ENCODE measurements at regions not wholly inside any gene's neighbourhood (a gene's known extent, or its start where the extent isn't known, plus 50 kb on each side); places are given as distances from the start of the nearest gene placed in this dataset.

DNA sequence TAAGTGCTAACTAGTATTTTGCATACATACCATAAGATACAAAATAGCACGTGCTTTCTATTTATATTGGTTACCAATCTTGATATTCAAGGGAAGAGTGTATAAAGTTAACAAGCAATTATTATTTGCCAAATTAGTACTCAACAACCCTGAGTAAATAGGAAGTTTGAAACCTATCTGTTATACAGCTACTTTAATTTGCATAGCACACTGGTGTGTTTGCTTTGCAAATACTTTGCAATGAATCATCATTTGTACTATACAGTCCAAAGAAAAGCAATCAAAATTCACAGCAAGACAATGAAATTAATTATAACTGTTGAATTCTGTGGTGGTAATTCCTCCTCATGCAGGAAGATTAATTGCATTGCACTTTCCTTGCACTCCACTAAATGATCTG is 469.1 kb downstream of the PRKD1 start:
- H3K4me1 Mint-ChIP-seq = no peaks in the 10 kb centered on the region
- no peak for DNase-seq
- ATAC-seq = no peak
- H3K4me3 Mint-ChIP-seq = no peak overlapping the region
- no peaks in the 10 kb centered on the region for H3K27me3 Mint-ChIP-seq
- peaks cover 1% of the 10 kb centered on the region for H3K9me3 Mint-ChIP-seq (ENCODE audit: low read depth)
- H3K36me3 Mint-ChIP-seq (ENCODE audit: low read depth) = no peaks in the 10 kb centered on the region
- ChIA-PET POLR2A (no interaction called here), CTCF (no interaction called here)
- H3K27ac Mint-ChIP-seq = no peak overlapping the region
- intact Hi-C loops (cut with DNase I, micrococcal nuclease) = no loop called here

DNA sequence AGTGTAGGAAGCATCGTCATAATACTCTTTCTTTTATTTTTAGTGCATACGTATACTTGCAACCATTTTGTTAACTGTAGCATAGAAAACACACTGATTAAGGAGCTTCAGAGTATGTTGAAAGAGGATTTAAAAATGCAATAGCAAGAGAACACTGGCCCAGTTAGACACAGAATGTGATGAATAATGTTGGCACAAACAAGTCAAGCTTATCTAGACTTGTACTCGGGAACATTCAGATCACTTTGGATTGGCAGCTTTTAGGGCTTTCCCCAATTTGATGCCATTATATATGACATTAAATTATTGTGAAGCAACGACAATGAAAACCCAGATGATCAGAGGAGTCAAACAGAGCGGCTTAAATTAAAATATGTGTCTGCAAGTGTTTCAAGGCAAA is 468.1 kb downstream of the PRKD1 start:
- POLR2A ChIA-PET = no interaction called here
- Mint-ChIP-seq H3K4me3 (no peak overlapping the region), H3K27ac (no peak overlapping the region), H3K27me3 (no peaks in the 10 kb centered on the region), H3K9me3 (ENCODE audit: low read depth) (peaks cover 1% of the 10 kb centered on the region), H3K36me3 (ENCODE audit: low read depth) (no peaks in the 10 kb centered on the region), H3K4me1 (no peaks in the 10 kb centered on the region)
- intact Hi-C loops (cut with DNase I, micrococcal nuclease) = no loop called here
- CTCF ChIA-PET = interaction anchor here (0.5 kb wide), 1 partner anchor 755 kb away, joined by 4 read pairs; no protein-coding TSS in a partner anchor
- no peak for ATAC-seq
- DNase-seq = no peak

DNA sequence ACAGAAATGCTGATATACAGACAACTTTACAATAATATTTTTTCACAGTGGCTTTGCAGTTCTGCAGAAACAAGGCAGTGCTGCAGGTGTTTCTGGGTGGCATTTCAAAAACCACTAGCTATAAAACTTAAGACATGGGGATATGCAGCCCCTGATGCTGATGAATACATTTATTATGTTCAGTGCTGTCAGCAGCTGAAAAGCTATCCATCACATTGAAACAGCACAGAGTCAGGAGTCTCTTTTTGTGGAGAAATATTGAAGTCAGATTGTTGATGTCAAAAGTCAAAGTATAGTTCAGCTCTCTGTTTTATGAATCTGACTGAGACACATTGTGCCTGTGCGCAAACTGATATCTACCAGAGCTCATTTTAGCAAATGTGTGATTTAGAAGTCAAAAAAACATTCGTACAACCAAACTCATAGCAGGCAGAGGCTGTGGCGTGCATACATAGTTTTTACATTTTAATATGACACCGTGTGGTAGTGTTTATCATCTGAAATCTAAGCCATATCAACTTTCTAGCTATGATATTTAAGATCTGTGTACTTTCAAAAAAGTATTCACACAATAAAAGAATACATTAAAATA is 467.6 kb downstream of the PRKD1 start:
- peaks cover 1% of the 10 kb centered on the region for H3K9me3 Mint-ChIP-seq (ENCODE audit: low read depth)
- CTCF ChIA-PET = interaction anchor here (0.5 kb wide), 1 partner anchor 755 kb away, joined by 4 read pairs; no protein-coding TSS in a partner anchor
- H3K27ac Mint-ChIP-seq = no peak overlapping the region
- no peaks in the 10 kb centered on the region for H3K4me1 Mint-ChIP-seq
- no peak for DNase-seq
- H3K4me3 Mint-ChIP-seq = no peak overlapping the region
- H3K27me3 Mint-ChIP-seq = no peaks in the 10 kb centered on the region
- intact Hi-C loops (cut with DNase I, micrococcal nuclease) = no loop called here
- no peaks in the 10 kb centered on the region for H3K36me3 Mint-ChIP-seq (ENCODE audit: low read depth)
- ATAC-seq = no peak
- POLR2A ChIA-PET = no interaction called here

DNA sequence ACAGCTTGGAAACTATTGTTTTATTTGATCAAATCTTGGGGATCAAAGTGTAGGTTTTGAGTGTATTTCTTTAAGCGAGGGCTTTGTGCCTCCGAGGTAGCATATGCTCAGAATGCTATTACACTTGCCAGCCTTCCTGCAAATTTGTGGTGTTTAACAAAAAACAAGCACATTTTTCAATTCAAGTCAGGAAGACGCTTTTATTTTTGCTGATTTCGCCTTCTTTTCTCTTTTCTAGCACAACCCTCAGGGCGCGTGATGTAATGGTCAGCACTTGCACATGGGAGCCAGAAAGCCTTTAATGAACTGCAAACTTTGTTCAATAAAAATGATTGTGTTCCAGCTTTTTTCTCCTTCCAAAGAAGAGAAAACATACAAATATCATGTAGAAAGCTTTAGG is 466.5 kb downstream of the PRKD1 start:
- Mint-ChIP-seq H3K9me3 (ENCODE audit: low read depth) (peaks cover 1% of the 10 kb centered on the region), H3K36me3 (ENCODE audit: low read depth) (no peaks in the 10 kb centered on the region)
- CTCF ChIA-PET = no interaction called here

DNA sequence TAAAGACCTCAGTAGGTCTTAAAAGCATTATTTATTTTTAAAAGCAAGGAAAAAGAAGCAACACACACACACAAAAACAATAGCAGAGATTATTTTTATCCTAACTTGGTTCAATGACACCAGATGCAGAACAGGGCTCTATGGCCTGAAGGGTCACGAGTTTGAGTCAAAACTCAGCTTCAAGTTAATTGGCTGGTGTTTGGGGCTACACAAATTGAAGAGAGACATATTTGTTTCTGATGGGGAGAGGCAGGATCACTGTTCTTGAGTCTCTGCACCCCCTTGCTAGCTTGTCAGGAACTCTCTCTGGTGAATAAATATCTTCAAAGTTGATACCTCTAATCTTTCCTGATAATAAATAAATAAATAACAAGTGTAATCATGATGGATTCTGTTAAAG is 466.1 kb downstream of the PRKD1 start:
- no peak for ATAC-seq
- ChIA-PET POLR2A (no interaction called here), CTCF (no interaction called here)
- H3K36me3 Mint-ChIP-seq (ENCODE audit: low read depth) = no peaks in the 10 kb centered on the region
- no peak overlapping the region for H3K27ac Mint-ChIP-seq
- peaks cover 1% of the 10 kb centered on the region for H3K9me3 Mint-ChIP-seq (ENCODE audit: low read depth)
- no peaks in the 10 kb centered on the region for H3K4me1 Mint-ChIP-seq
- H3K27me3 Mint-ChIP-seq = no peaks in the 10 kb centered on the region
- H3K4me3 Mint-ChIP-seq = no peak overlapping the region
- no peak for DNase-seq
- intact Hi-C loops (cut with DNase I, micrococcal nuclease) = no loop called here

More for the DNA sequence above, 466.5 kb downstream of the PRKD1 start:
- Mint-ChIP-seq H3K27ac (no peak overlapping the region), H3K4me1 (no peaks in the 10 kb centered on the region), H3K27me3 (no peaks in the 10 kb centered on the region), H3K4me3 (no peak overlapping the region)
- intact Hi-C loops (cut with DNase I, micrococcal nuclease) = no loop called here
- ATAC-seq = no peak
- no peak for DNase-seq
- POLR2A ChIA-PET = no interaction called here

DNA sequence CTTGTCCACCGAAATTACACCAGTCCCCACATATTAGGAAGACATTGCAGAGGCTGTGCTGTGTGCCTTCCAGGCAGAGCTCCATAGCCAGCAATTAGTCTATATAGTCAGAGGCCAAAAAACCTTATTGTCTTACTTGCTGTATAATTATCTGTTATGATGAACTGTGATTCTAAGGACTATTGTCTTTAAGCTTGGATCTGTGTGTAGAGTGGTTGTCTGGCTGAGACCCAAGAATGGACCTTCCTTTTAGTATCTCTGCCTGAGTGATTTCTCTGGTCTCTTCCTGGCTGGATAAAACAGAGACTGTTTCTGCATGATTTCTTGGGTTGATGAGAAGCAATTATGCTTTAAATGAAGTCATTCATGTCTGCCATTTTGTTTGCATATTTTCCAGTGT is 465.3 kb downstream of the PRKD1 start:
- intact Hi-C loops (cut with DNase I, micrococcal nuclease) = no loop called here
- POLR2A ChIA-PET = no interaction called here
- Mint-ChIP-seq H3K27me3 (no peaks in the 10 kb centered on the region), H3K4me1 (no peaks in the 10 kb centered on the region), H3K27ac (no peak overlapping the region), H3K4me3 (no peak overlapping the region), H3K36me3 (ENCODE audit: low read depth) (no peaks in the 10 kb centered on the region), H3K9me3 (ENCODE audit: low read depth) (peaks cover 6% of the 10 kb centered on the region)
- CTCF ChIA-PET = no interaction called here
- DNase-seq (no peak), ATAC-seq (no peak)

DNA sequence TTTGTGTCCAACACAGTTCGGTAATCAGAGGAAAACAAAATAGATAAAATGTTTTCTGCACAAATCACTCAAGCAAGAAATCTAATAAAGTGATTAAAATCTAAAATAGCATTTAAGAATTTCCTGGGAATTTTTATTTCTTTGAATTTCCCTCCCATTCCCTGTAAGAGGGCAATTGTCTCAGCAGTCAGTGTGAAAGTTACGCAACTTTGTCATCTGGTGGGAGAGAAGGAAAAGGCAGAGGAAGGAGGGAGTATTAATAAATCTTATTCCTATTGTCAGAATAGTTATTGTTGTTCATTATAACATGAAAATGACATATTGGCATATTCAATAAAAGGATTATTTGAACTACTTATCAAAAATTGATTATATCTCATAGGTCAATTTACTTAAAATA is 464.9 kb downstream of the PRKD1 start:
- POLR2A ChIA-PET = no interaction called here
- Mint-ChIP-seq H3K4me3 (no peak overlapping the region), H3K27me3 (no peaks in the 10 kb centered on the region), H3K4me1 (no peaks in the 10 kb centered on the region), H3K27ac (no peak overlapping the region), H3K36me3 (ENCODE audit: low read depth) (no peaks in the 10 kb centered on the region), H3K9me3 (ENCODE audit: low read depth) (peaks cover 6% of the 10 kb centered on the region)
- intact Hi-C loops (cut with DNase I, micrococcal nuclease) = no loop called here
- ATAC-seq (no peak), DNase-seq (no peak)
- CTCF ChIA-PET = interaction anchor here (0.5 kb wide), 1 partner anchor 394 kb away, joined by 3 read pairs; no protein-coding TSS in a partner anchor

DNA sequence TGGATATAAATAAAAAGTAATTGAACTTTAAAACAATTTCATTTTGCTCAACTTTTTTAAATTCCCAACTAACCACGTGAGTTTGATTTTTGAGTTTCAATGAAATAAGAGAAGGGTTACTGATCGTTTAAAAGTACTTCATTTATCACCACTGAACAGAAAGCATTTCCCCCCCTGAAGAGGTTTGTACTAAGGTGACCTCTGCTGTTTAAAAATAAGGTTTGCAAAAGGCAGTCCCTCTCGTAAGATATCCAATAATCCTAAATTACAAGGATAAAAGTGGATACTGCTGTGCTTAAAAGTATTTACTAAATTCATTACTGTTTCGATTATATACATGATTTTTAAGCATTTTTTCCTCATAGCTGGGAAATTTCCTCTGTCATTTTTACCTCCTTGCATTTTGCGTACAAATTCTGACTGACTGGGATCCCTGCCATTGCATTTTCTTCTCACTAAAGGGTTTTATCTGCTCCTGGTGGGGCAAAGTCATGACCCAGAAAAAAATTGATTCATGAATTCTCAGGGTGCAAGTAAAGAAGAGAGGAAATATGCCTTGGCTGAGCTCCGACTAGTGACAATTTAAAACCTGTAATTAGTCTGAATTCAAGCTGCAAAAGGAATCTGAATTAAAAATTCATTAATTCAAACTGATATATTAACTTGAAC is 463.8 kb downstream of the PRKD1 start:
- intact Hi-C loops (cut with DNase I, micrococcal nuclease) = no loop called here
- Mint-ChIP-seq H3K27me3 (no peaks in the 10 kb centered on the region), H3K4me1 (no peaks in the 10 kb centered on the region), H3K36me3 (ENCODE audit: low read depth) (no peaks in the 10 kb centered on the region), H3K4me3 (no peak overlapping the region), H3K9me3 (ENCODE audit: low read depth) (peaks cover 6% of the 10 kb centered on the region), H3K27ac (no peak overlapping the region)
- DNase-seq (no peak), ATAC-seq (no peak)
- ChIA-PET POLR2A (no interaction called here), CTCF (interaction anchor here (0.6 kb wide), 1 partner anchor 125 kb away, joined by 3 read pairs; no protein-coding TSS in a partner anchor)

DNA sequence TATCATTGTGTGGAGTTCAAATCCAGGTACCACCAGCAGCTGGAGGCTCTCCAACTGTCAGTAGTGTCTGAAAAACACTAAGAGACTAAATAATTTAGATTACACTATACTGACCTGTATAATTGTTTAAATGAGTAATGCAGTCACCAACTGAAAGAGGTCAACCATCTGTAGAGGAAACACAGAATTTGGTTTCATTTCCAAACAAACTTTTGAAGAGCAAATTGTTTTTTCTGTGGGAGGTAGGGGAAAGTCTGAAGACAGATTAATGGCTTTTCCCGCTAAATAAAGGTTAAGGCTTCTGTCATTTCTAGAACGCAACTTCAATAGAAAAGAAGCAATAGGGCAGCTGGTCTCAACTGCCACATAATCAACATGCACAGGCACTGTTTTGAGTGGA is 462.6 kb downstream of the PRKD1 start:
- ATAC-seq (no peak), DNase-seq (no peak)
- H3K36me3 Mint-ChIP-seq (ENCODE audit: low read depth) = no peaks in the 10 kb centered on the region
- no peaks in the 10 kb centered on the region for H3K4me1 Mint-ChIP-seq
- no peaks in the 10 kb centered on the region for H3K27me3 Mint-ChIP-seq
- H3K27ac Mint-ChIP-seq = no peak overlapping the region
- CTCF ChIA-PET = no interaction called here
- peaks cover 6% of the 10 kb centered on the region for H3K9me3 Mint-ChIP-seq (ENCODE audit: low read depth)
- POLR2A ChIA-PET = no interaction called here
- intact Hi-C loops (cut with DNase I, micrococcal nuclease) = no loop called here
- no peak overlapping the region for H3K4me3 Mint-ChIP-seq

DNA sequence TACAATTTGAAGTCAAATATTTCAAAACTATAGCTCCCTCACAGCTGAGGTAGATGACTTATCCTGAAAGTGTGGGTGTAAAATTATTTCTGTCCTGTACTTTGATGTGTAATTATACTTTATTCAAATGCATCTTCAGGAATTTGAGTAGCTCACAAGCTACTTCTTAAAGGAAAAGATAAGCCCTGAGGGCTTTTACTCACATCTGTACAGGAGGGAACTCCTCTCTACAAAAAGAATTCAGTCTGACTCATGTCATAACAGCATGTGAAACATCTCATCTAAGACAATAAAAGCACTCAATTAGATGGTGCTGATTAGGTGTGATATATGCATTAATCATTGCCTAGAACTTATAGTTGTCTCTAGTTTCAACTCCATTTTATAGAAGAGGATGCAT is 452.0 kb downstream of the PRKD1 start:
- H3K4me1 Mint-ChIP-seq = no peaks in the 10 kb centered on the region
- intact Hi-C loops (cut with DNase I, micrococcal nuclease) = no loop called here
- peaks cover 7% of the 10 kb centered on the region for H3K9me3 Mint-ChIP-seq (ENCODE audit: low read depth)
- H3K27ac Mint-ChIP-seq = no peak overlapping the region
- ATAC-seq (no peak), DNase-seq (no peak)
- H3K4me3 Mint-ChIP-seq = no peak overlapping the region
- ChIA-PET POLR2A (no interaction called here), CTCF (no interaction called here)
- H3K36me3 Mint-ChIP-seq (ENCODE audit: low read depth) = no peaks in the 10 kb centered on the region
- no peaks in the 10 kb centered on the region for H3K27me3 Mint-ChIP-seq

DNA sequence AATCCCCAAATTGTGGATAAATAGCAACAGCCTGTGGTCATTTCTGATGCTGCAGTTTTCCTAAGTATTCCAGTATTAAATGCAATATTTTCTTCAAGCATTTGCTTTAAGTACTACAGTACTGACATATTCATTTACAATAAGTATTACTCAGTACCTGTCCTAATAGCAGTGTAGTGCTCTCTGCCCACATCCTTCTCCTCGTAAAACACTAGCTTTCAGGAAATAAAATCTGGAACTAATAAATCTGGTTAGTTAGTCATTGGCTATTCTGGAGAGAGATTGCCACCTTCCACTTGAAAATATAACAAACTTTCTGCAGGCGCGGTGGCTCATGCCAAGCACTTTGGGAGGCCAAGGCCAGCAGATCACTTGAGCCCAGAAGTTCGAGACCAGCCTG is 441.5 kb downstream of the PRKD1 start:
- ChIA-PET CTCF (no interaction called here), POLR2A (no interaction called here)
- peaks cover 11% of the 10 kb centered on the region for H3K9me3 Mint-ChIP-seq (ENCODE audit: low read depth)
- H3K4me1 Mint-ChIP-seq = no peaks in the 10 kb centered on the region
- ATAC-seq (no peak), DNase-seq (no peak)
- H3K27me3 Mint-ChIP-seq = no peaks in the 10 kb centered on the region
- no peak overlapping the region for H3K27ac Mint-ChIP-seq
- no peak overlapping the region for H3K4me3 Mint-ChIP-seq
- intact Hi-C loops (cut with DNase I, micrococcal nuclease) = no loop called here
- H3K36me3 Mint-ChIP-seq (ENCODE audit: low read depth) = no peaks in the 10 kb centered on the region

DNA sequence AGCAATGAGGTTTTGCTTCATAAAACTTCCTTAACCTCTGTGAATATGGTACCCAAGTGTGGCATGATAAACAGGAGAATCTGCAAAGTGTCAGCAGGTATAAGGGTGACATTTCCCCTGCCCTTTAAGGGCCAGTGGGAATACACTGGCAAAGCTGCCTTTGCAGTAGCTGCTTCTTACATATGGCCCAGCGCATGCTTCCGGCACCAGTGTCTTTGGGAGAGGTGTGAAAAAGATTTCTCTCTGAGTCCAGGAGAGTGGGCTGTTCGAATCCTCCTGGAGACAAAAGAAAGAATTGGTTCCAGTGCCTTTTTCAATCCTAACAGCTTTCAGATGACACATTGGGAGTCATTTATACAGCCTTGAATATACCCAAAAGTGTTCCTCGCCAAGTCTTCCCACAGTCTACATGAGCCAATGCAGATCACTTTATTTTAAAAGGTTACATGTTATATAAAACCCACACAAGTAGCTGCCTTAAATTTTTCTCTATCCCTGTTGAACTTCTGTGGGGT is 437.7 kb downstream of the PRKD1 start:
- POLR2A ChIA-PET = no interaction called here
- ATAC-seq (no peak), DNase-seq (no peak)
- CTCF ChIA-PET = interaction anchor here (1.0 kb wide), 1 partner anchor 15 kb away, joined by 3 read pairs; no protein-coding TSS in a partner anchor
- Mint-ChIP-seq H3K36me3 (ENCODE audit: low read depth) (no peaks in the 10 kb centered on the region), H3K27me3 (no peaks in the 10 kb centered on the region), H3K27ac (no peak overlapping the region), H3K9me3 (ENCODE audit: low read depth) (peaks cover 16% of the 10 kb centered on the region), H3K4me1 (no peaks in the 10 kb centered on the region), H3K4me3 (no peak overlapping the region)
- intact Hi-C loops (cut with DNase I, micrococcal nuclease) = no loop called here
